ENCODE measurements at regions not wholly inside any gene's neighbourhood (a gene's known extent, or its start where the extent isn't known, plus 50 kb on each side); places are given as distances from the start of the nearest gene placed in this dataset.
"Not testable (repeated sequence)": the region's sequence is repeated elsewhere in the genome, so short reads cannot be mapped to it uniquely, and the experiment has no call there.

- DNase-seq; CTCF ChIA-PET; H3K27ac Mint-ChIP-seq (ENCODE audit: unreplicated experiment); H3K4me3 Mint-ChIP-seq (ENCODE audit: low read depth, unreplicated experiment); H3K4me1 Mint-ChIP-seq (ENCODE audit: low read depth, unreplicated experiment); H3K36me3 Mint-ChIP-seq (ENCODE audit: insufficient read depth, unreplicated experiment); BruUV-seq (replicated peaks); intact Hi-C loops (cut with micrococcal nuclease; ENCODE audit: unreplicated experiment); H3K27me3 Mint-ChIP-seq (ENCODE audit: unreplicated experiment); H3K9me3 Mint-ChIP-seq (ENCODE audit: low read depth, unreplicated experiment): not testable (repeated sequence)
Measured at GRCh38 chr9:61420267-61420958, 230.6 kb downstream of the SPATA31A7 start.

GRCh38 chr9:61447189-61447588 lies 257.4 kb downstream of the SPATA31A7 start:
- H3K9me3 Mint-ChIP-seq (ENCODE audit: low read depth, unreplicated experiment); H3K27me3 Mint-ChIP-seq (ENCODE audit: unreplicated experiment); DNase-seq; H3K36me3 Mint-ChIP-seq (ENCODE audit: insufficient read depth, unreplicated experiment); intact Hi-C loops (cut with micrococcal nuclease; ENCODE audit: unreplicated experiment); H3K27ac Mint-ChIP-seq (ENCODE audit: unreplicated experiment); H3K4me3 Mint-ChIP-seq (ENCODE audit: low read depth, unreplicated experiment); H3K4me1 Mint-ChIP-seq (ENCODE audit: low read depth, unreplicated experiment); CTCF ChIA-PET; BruUV-seq (replicated peaks): not testable (repeated sequence)

- CTCF ChIA-PET; H3K9me3 Mint-ChIP-seq (ENCODE audit: low read depth, unreplicated experiment); DNase-seq; H3K36me3 Mint-ChIP-seq (ENCODE audit: insufficient read depth, unreplicated experiment); intact Hi-C loops (cut with micrococcal nuclease; ENCODE audit: unreplicated experiment); BruUV-seq (replicated peaks); H3K27me3 Mint-ChIP-seq (ENCODE audit: unreplicated experiment); H3K27ac Mint-ChIP-seq (ENCODE audit: unreplicated experiment); H3K4me3 Mint-ChIP-seq (ENCODE audit: low read depth, unreplicated experiment); H3K4me1 Mint-ChIP-seq (ENCODE audit: low read depth, unreplicated experiment): not testable (repeated sequence)
Measured at GRCh38 chr9:61460860-61461259, 271.0 kb downstream of the SPATA31A7 start.

Data from Calu3 (cell line).